HG03175 (cell line): ENCODE measurements at regions not wholly inside any gene's neighbourhood (a gene's known extent, or its start where the extent isn't known, plus 50 kb on each side); places are given as distances from the start of the nearest gene placed in this dataset.
A peak's percentile ranks its signal among the peaks of the same experiment; 100 is the strongest.

Experiments used
- ATAC-seq: cut with Tn5 transposase; IDR thresholded peaks from one replicate; pipeline ENCODE4 v1.9.1; 2021; ENCODE audit warnings: mild to moderate bottlenecking, moderate library complexity; ENCODE audit not compliant: unreplicated experiment

- no peak for ATAC-seq
These were observed 182.5 kb downstream of the VRK1 start for GRCh38 chr14:96979611-96980074.

- ATAC-seq = no peak
These were observed 183.7 kb downstream of the VRK1 start for GRCh38 chr14:96980835-96981234.

GRCh38 chr14:96986256-96987085 is 189.3 kb downstream of the VRK1 start:
- no peak for ATAC-seq

- peak; percentile 52 for ATAC-seq
These were observed 189.9 kb downstream of the VRK1 start for GRCh38 chr14:96987086-96987474.

- no peak for ATAC-seq
These were observed 190.6 kb downstream of the VRK1 start for GRCh38 chr14:96987771-96988170.

- no peak for ATAC-seq
These were observed 192.1 kb downstream of the VRK1 start for GRCh38 chr14:96989306-96989705.

- ATAC-seq = no peak
These were observed 194.0 kb downstream of the VRK1 start for GRCh38 chr14:96991226-96991625.

- ATAC-seq = no peak
These were observed 197.8 kb downstream of the VRK1 start for GRCh38 chr14:96994999-96995398.

- no peak for ATAC-seq
These were observed 200.1 kb downstream of the VRK1 start for GRCh38 chr14:96997269-96997668.

GRCh38 chr14:96997996-96998395 is 200.8 kb downstream of the VRK1 start:
- ATAC-seq = no peak

GRCh38 chr14:96999654-97000155 is 202.5 kb downstream of the VRK1 start:
- ATAC-seq = no peak

- ATAC-seq = no peak
These were observed 205.3 kb downstream of the VRK1 start for GRCh38 chr14:97002454-97002853.

GRCh38 chr14:97005934-97006333 is 208.8 kb downstream of the VRK1 start:
- no peak for ATAC-seq

GRCh38 chr14:97010491-97011160 is 213.4 kb downstream of the VRK1 start:
- no peak for ATAC-seq

- ATAC-seq = no peak
These were observed 216.7 kb downstream of the VRK1 start for GRCh38 chr14:97013878-97014277.

GRCh38 chr14:97021001-97021400 is 223.8 kb downstream of the VRK1 start:
- ATAC-seq = no peak

GRCh38 chr14:97021571-97022168 is 224.5 kb downstream of the VRK1 start:
- no peak for ATAC-seq

- no peak for ATAC-seq
These were observed 225.6 kb downstream of the VRK1 start for GRCh38 chr14:97022741-97023140.

GRCh38 chr14:97023871-97024270 is 226.7 kb downstream of the VRK1 start:
- no peak for ATAC-seq

- ATAC-seq = no peak
These were observed 227.1 kb downstream of the VRK1 start for GRCh38 chr14:97024300-97024699.

- ATAC-seq = peak; percentile 66
These were observed 228.5 kb downstream of the VRK1 start for GRCh38 chr14:97025722-97026121.
